Duodenal mucosa (tissue), 2 donors: ENCODE measurements at regions not wholly inside any gene's neighbourhood (a gene's known extent, or its start where the extent isn't known, plus 50 kb on each side); places are given as distances from the start of the nearest gene placed in this dataset.

ENCODE experiments used
- H3K27ac ChIP-seq: one replicate; pipeline ENCODE4 v1.7.0; 2013; ENCODE audit warnings: low read depth, low read length
- H3K27me3 ChIP-seq, 2 donors: one replicate each; pipeline ENCODE4 v1.7.0; 2013; ENCODE audit warnings: low read length in 2 of 2, control low read depth in 1 of 2; ENCODE audit not compliant: insufficient read depth in 2 of 2, control insufficient read depth in 1 of 2
- H3K36me3 ChIP-seq, 2 donors: one replicate each; pipeline ENCODE4 v1.7.0; 2013; ENCODE audit warnings: low read length in 2 of 2, control low read depth in 1 of 2; ENCODE audit not compliant: insufficient read depth in 2 of 2, control insufficient read depth in 1 of 2
- H3K4me1 ChIP-seq, 2 donors: one replicate each; pipeline ENCODE4 v1.7.0; 2013; ENCODE audit warnings: low read length in 2 of 2, control low read depth in 1 of 2; ENCODE audit not compliant: insufficient read depth in 2 of 2, control insufficient read depth in 1 of 2
- H3K4me3 ChIP-seq, 2 donors: one replicate each; pipeline ENCODE4 v1.7.0; 2013; ENCODE audit warnings: low read length in 2 of 2, low read depth in 1 of 2
- H3K9ac ChIP-seq, 2 donors: one replicate each; pipeline ENCODE4 v1.7.0; 2013; ENCODE audit warnings: low read length in 2 of 2, low read depth in 1 of 2
- H3K9me3 ChIP-seq, 2 donors: one replicate each; pipeline ENCODE4 v1.7.0; 2013; ENCODE audit warnings: low read length in 2 of 2, control low read depth in 1 of 2; ENCODE audit not compliant: control insufficient read depth in 1 of 2

DNA sequence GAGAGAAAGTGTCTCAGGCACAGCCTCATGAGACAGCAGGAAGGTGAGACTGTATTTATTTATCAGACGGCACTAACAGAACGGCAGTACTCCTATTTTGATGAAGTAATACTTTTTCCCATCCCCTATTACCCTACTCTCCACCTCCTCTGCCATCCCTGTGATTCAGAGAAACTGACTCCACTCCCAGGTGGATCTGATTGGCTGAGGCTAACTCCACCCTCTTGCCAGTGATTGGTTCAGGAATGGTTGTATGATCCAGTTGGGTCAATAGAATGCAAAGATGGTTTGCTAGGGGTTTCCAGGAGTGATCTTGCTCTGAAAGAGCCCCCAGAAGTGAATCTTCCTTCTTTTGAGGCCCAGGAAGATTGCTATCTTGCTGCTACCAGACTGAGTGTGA lies 65.9 kb upstream of the RCN1 start:
- H3K27me3 ChIP-seq: no peaks in the 10 kb centered on the region
- H3K36me3 ChIP-seq: no peaks in the 10 kb centered on the region
- no peak overlapping the region for H3K4me3 ChIP-seq
- H3K27ac ChIP-seq: no peak overlapping the region
- no peaks in the 10 kb centered on the region for H3K9me3 ChIP-seq
- H3K9ac ChIP-seq: no peak overlapping the region
- H3K4me1 ChIP-seq: no peaks in the 10 kb centered on the region

DNA sequence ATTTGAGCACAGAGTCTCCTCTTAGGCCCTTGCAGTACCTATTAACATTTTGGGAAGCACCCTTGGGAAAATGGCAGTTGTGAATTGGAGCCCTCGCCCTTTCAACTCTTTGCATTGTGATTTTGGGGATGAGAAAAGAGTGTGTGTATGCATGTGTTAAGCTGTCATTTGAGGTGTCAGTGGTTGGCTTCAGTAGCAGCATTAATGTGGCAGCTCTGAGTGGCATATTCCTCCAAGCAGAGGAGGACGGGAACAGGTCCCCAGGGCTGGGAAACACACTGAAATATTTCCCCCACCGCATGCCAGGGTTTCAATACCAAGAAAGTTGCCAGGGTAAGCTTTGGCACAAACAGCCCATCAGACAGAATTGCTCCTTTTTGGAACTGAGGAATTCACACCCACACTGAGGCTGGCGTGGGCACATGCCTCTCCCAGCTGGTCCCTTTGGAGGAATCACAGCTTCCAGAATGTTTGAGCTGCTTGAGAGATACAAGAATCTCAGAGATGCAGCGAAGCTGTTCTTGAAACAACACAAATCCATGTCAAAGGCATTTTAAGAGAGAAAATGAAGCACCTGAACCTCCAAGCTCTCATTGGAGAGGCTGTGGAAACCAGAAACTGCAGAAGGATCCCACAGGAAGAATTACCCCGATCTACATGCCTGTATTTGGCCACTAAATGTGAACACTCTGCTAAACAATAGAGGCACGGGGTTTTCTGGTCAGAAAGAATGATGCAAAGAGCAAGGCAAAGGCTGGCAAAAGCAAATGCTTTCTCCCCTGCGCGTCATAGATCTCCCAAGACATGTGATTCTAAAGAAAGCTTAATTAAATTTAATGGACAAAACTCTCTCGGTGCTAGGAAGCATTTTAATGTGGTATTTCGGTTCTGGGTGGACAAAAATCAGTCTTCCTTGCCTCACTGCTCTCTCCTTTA lies 67.2 kb upstream of the RCN1 start:
- no peaks in the 10 kb centered on the region for H3K27me3 ChIP-seq
- H3K36me3 ChIP-seq: no peaks in the 10 kb centered on the region
- no peak overlapping the region for H3K27ac ChIP-seq
- no peak overlapping the region for H3K9ac ChIP-seq
- H3K4me3 ChIP-seq: no peak overlapping the region
- H3K4me1 ChIP-seq: no peaks in the 10 kb centered on the region
- H3K9me3 ChIP-seq: no peaks in the 10 kb centered on the region

DNA sequence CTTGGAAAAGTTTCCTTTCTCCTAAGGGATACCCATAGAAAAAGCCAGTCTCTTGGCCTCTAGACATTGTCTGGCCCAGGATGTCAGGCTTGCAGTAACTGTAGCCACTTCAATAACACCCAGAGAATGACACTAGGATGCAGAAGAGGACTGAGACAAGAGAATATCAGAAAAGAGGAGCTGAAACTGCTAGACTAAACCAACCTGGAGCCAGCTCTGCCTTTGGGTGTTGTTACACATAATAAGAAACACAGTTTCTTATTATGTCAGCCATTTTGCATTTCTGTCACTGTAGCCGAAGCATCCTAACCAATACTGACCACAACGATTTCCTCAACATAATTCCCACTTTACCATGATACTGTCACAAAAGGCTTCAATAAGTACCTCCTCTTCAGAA lies 72.2 kb upstream of the RCN1 start:
- H3K27me3 ChIP-seq: no peaks in the 10 kb centered on the region
- no peak overlapping the region for H3K4me3 ChIP-seq
- H3K4me1 ChIP-seq: no peaks in the 10 kb centered on the region
- H3K9me3 ChIP-seq: no peaks in the 10 kb centered on the region
- H3K27ac ChIP-seq: no peak overlapping the region
- no peaks in the 10 kb centered on the region for H3K36me3 ChIP-seq
- no peak overlapping the region for H3K9ac ChIP-seq

DNA sequence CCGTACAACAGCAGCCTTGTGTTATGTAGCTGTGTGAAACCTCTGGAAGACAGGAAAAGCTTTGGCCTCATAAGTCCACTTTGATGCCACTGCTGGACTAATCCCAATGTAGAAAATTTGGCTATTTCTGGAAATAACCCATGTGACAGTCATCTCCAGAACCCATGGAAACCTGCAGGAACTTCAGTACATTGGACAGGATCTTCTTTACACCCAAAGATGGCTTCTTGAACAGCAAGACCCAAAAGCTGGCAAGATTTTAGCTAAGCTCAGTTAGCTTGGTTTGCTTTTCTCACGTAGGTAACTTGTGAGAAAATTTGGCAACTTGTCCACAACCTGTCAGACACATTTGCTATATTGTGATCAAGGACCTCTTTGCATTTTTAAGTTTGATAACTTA lies 74.8 kb upstream of the RCN1 start:
- Histone ChIP-seq H3K4me1 (no peaks in the 10 kb centered on the region), H3K27me3 (peaks cover 0 to 6% of the 10 kb centered on the region in 2 donors), H3K27ac (no peak overlapping the region), H3K4me3 (no peak overlapping the region), H3K9me3 (no peaks in the 10 kb centered on the region), H3K9ac (no peak overlapping the region), H3K36me3 (no peaks in the 10 kb centered on the region)

DNA sequence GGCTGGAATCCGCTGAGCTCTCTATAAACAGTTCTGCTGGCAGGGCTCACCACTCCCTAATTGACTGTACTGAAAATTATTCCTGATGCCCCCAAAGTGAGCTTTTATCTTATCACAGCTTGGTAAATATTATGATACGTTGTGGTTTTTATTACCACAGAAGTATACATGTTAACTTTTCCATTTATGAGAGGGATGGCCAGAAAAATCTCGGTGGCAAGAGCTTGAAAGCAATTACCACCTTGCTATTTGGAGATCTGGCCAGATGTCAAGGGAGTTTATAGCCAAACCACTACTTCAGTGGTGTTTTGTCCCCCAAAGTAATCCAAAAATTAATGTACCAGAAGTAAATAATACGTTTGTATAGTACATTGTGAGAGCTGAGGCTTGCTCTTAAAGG lies 75.4 kb upstream of the RCN1 start:
- Histone ChIP-seq H3K27me3 (peaks cover 0 to 8% of the 10 kb centered on the region in 2 donors), H3K9ac (no peak overlapping the region), H3K4me3 (no peak overlapping the region), H3K4me1 (no peaks in the 10 kb centered on the region), H3K36me3 (no peaks in the 10 kb centered on the region), H3K9me3 (no peaks in the 10 kb centered on the region), H3K27ac (no peak overlapping the region)

DNA sequence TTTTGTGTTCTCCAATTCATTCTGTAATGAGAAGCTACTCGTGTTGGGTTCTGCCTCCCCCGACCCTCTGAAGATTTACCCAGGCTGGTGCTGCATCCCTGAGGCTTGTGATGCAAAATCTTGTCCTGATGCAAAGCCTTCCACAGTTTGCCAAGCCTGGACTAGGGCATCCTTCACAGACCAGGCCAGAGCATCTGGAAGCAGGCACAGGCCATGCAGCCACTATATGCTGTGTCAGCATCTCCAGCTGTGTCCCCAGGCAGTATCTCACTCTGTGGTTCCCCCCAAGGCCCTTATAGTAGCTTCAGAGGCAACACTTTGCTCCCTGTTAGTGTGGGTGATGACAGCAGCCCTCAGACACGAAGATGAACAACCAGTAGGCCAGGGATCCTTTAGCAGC lies 77.3 kb upstream of the RCN1 start:
- Histone ChIP-seq H3K36me3 (no peaks in the 10 kb centered on the region), H3K27me3 (peaks cover 6 to 15% of the 10 kb centered on the region in 2 donors), H3K4me1 (no peaks in the 10 kb centered on the region), H3K27ac (no peak overlapping the region), H3K9ac (no peak overlapping the region), H3K4me3 (no peak overlapping the region), H3K9me3 (no peaks in the 10 kb centered on the region)

DNA sequence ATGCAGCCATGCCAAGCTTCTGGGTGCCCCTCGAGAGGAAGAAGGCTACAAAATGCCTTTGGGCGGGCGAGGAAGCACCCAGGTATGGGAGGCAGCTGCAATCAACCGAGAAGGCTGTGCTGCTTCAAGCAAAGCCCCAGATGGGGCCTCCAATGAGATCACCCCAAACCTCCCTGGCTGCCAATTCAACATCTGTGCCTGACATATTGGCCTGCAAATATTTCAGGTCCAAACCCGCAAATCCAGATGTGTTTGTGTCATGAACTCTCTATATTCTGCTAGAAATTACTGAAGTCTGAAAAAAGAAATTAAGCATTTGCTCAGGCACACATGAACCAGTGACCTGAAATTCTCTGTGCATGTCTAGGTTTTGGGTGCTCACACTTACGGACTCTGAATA lies 78.8 kb upstream of the RCN1 start:
- Histone ChIP-seq H3K4me3 (no peak overlapping the region), H3K4me1 (no peaks in the 10 kb centered on the region), H3K27me3 (peaks cover 6 to 15% of the 10 kb centered on the region in 2 donors), H3K9me3 (no peaks in the 10 kb centered on the region), H3K9ac (no peak overlapping the region), H3K36me3 (no peaks in the 10 kb centered on the region), H3K27ac (no peak overlapping the region)

DNA sequence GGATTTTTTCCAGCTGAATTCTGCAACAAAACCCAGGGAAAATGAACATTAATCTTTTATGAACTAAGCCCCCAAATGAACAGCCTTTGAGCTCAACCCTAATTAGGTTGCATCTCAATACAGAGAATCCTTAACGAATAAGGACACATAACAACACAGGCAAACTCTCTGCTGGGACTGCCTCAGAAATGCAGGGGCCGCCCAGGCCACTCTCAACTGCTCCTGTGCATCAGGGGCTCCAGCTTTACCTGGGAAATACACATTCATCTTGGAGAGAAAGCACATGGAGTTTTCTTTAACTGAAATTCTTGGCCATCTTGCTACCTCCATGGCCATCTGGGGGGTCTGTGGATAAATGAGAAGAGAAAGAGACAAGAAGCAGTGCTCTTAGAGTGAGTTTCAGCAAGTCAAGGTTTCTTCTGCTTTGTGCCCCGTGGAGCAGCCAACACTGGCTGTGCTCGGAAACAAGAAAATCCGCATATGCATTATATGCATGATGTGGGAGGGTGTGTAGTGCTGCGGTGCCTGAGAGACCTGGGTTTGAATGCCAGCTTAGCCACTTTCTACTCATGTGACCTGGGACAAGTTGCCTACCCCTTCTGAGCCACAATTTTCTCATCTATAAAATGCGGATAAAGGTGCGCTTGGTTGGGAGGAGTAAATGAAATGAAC lies 81.9 kb upstream of the RCN1 start:
- no peak overlapping the region for H3K27ac ChIP-seq
- no peaks in the 10 kb centered on the region for H3K4me1 ChIP-seq
- H3K9ac ChIP-seq: no peak overlapping the region
- H3K4me3 ChIP-seq: no peak overlapping the region
- no peaks in the 10 kb centered on the region for H3K36me3 ChIP-seq
- no peaks in the 10 kb centered on the region for H3K9me3 ChIP-seq
- peaks cover 6 to 19% of the 10 kb centered on the region in 2 donors for H3K27me3 ChIP-seq

DNA sequence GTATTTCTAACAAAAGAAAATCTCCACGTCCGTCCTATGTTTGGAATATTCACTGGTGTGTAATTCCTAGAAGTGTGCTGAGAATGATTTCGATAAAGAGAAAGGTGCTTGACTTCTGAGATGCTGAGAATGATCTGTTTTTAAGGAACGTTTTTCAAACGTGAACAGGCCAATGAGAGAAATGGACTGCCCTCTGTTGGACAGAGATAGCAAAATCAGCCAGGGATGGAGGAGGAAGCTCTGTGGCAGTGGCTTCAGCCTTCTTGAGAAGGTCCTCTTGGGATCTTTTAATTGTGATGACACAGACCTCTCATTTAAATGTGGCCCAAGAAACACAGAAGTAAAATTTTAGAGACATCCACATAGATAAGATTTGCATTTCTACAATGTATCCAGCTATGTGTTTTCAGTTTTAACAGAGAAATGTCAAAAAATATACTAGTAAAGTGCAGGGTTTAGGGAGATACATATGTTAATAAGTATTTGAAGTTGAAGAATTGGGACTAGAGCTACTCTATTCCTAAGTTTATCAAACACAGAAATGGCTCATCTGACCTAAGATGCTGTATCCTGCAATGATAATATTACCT lies 84.0 kb upstream of the RCN1 start:
- Histone ChIP-seq H3K27ac (no peak overlapping the region), H3K36me3 (no peaks in the 10 kb centered on the region), H3K4me1 (no peaks in the 10 kb centered on the region), H3K4me3 (no peak overlapping the region), H3K9me3 (no peaks in the 10 kb centered on the region), H3K9ac (no peak overlapping the region), H3K27me3 (peaks cover 6 to 17% of the 10 kb centered on the region in 2 donors)

DNA sequence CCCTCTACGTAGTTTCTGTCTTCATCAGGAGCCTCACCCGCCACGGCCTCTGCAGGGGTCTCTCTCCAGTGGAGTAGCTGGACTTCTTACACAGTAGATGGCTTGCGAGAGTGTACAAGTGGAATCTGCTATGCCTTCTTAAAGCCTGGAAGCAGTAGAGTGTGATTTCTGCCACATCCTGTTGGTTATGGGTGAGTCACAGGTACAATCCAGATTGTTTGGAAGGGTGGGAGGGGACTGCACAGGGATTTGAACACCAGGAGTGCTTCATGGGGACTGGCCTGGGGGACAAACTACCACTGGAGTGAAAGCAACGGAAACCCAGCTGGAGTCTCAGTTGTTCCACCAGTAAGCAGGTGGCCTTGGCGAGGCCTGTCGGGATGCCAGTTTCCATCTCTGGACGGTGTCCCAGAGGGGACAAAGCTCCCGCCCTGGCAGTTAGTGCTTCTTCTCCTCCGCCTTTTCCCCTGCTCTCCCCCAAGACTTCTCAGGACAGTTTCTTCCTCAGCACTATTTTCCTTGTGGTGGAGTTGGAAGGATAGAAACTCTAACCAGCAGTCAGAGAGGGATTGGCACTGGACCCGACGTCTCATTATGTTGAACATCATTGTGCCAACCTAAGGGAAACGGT lies 85.0 kb upstream of the RCN1 start:
- Histone ChIP-seq H3K27ac (no peak overlapping the region), H3K9me3 (no peaks in the 10 kb centered on the region), H3K4me3 (no peak overlapping the region), H3K9ac (no peak overlapping the region), H3K4me1 (no peaks in the 10 kb centered on the region), H3K27me3 (peaks cover 6 to 13% of the 10 kb centered on the region in 2 donors), H3K36me3 (no peaks in the 10 kb centered on the region)
